IMR-90 (cell line): ENCODE measurements at regions not wholly inside any gene's neighbourhood (a gene's known extent, or its start where the extent isn't known, plus 50 kb on each side); places are given as distances from the start of the nearest gene placed in this dataset.

Source experiments
- ATAC-seq: fragments of 200-7000 bp; cut with Tn5 transposase; 2 replicates; pipeline ENCODE4 v1.9.1; 2020; ENCODE audit warnings: low read depth, mild to moderate bottlenecking, moderate library complexity
- BruUV-seq: library from RNA; stranded (reverse); fragments of 400-500 nt; replicated peaks from 2 replicates; lab custom pipeline; 2021; lab: Mats Ljungman, UMichigan
- CTCF ChIA-PET: fragments of 300-600 bp; formaldehyde crosslinking; extraction: SDS; loops from one replicate; lab custom pipeline; 2021; ENCODE audit warnings: antibody characterized with exemption; lab: Yijun Ruan, JAX
- POLR2A ChIA-PET: fragments of 300-600 bp; sonication (Branson Sonifier 250); formaldehyde crosslinking; loops from one replicate; lab custom pipeline; 2022; ENCODE audit warnings: antibody characterized with exemption; ENCODE audit not compliant: unreplicated experiment; lab: Charles Lee
- DNase-seq: peaks from one replicate; pipeline ENCODE4 v3.0.0; 2013
- H2AFZ ChIP-seq: replicated peaks from 2 replicates; pipeline ENCODE3; 2013; ENCODE audit warnings: low read length, mild to moderate bottlenecking; ENCODE audit not compliant: poor library complexity
- H2AK5ac ChIP-seq: 2 replicates; pipeline ENCODE4 v1.6.1; 2013; ENCODE audit warnings: low read depth, low read length, inconsistent platforms
- H2AK9ac ChIP-seq: replicated peaks from 2 replicates; pipeline ENCODE3; 2013; ENCODE audit warnings: mild to moderate bottlenecking, low read depth, low read length, moderate library complexity; ENCODE audit not compliant: poor library complexity
- H2BK120ac ChIP-seq: 2 replicates; pipeline ENCODE4 v1.6.1; 2013; ENCODE audit warnings: low read depth, low read length, inconsistent platforms
- H2BK15ac ChIP-seq: 3 replicates; pipeline ENCODE4 v1.6.1; 2013; ENCODE audit warnings: low read depth, low read length, inconsistent platforms
- H2BK20ac ChIP-seq: 2 replicates; pipeline ENCODE4 v1.6.1; 2013; ENCODE audit warnings: low read depth, mild to moderate bottlenecking, inconsistent platforms, low read length, moderate library complexity
- H2BK5ac ChIP-seq: 2 replicates; pipeline ENCODE4 v1.6.1; 2013; ENCODE audit warnings: mild to moderate bottlenecking, low read depth, low read length, inconsistent platforms; ENCODE audit not compliant: poor library complexity, severe bottlenecking
- H3K14ac ChIP-seq: replicated peaks from 2 replicates; pipeline ENCODE4 v1.6.1; 2013; ENCODE audit warnings: low read depth, low read length, inconsistent platforms
- H3K18ac ChIP-seq: 2 replicates; pipeline ENCODE4 v1.6.1; 2013; ENCODE audit warnings: low read depth, low read length, control low read depth
- H3K23ac ChIP-seq: 2 replicates; pipeline ENCODE4 v1.6.1; 2013; ENCODE audit warnings: low read depth, low read length, inconsistent platforms
- H3K27ac ChIP-seq: 2 replicates; pipeline ENCODE4 v1.5.1; 2013; ENCODE audit warnings: mild to moderate bottlenecking, control low read depth, low read length; ENCODE audit not compliant: insufficient read depth
- H3K27me3 ChIP-seq: 2 replicates; pipeline ENCODE4 v1.6.1; 2013; ENCODE audit warnings: low read length; ENCODE audit not compliant: control insufficient read depth, insufficient read depth
- H3K36me3 ChIP-seq: 2 replicates; pipeline ENCODE4 v1.6.1; 2013; ENCODE audit warnings: low read length, mixed read lengths; ENCODE audit not compliant: control insufficient read depth, insufficient read depth
- H3K4ac ChIP-seq: 2 replicates; pipeline ENCODE4 v1.6.1; 2013; ENCODE audit warnings: low read depth, low read length, inconsistent platforms
- H3K4me1 ChIP-seq: 2 replicates; pipeline ENCODE4 v1.6.1; 2013; ENCODE audit warnings: low read length, mixed read lengths; ENCODE audit not compliant: control insufficient read depth, insufficient read depth
- H3K4me2 ChIP-seq: 2 replicates; pipeline ENCODE4 v1.6.1; 2013; ENCODE audit warnings: low read depth, mild to moderate bottlenecking, control low read depth, low read length, moderate library complexity
- H3K4me3 ChIP-seq: 2 replicates; pipeline ENCODE4 v1.5.1; 2013; ENCODE audit warnings: low read depth, mild to moderate bottlenecking, control low read depth, low read length, moderate library complexity; ENCODE audit not compliant: insufficient read depth
- H3K56ac ChIP-seq: 2 replicates; pipeline ENCODE4 v1.6.1; 2013; ENCODE audit warnings: low read length, inconsistent platforms; ENCODE audit not compliant: insufficient read depth; ENCODE audit errors: extremely low read depth
- H3K79me1 ChIP-seq, 2 experiments: 2 replicates each; pipeline ENCODE4 v1.6.1; 2013; ENCODE audit warnings: low read length in 2 of 2, inconsistent platforms in 1 of 2, low read depth in 1 of 2
- H3K9ac ChIP-seq: 2 replicates; pipeline ENCODE4 v1.6.1; 2013; ENCODE audit warnings: low read depth, low read length, control low read depth
- H3K9me1 ChIP-seq: 2 replicates; pipeline ENCODE4 v1.6.1; 2013; ENCODE audit warnings: low read length, inconsistent platforms; ENCODE audit not compliant: insufficient read depth
- H3K9me3 ChIP-seq: 2 replicates; pipeline ENCODE4 v1.6.1; 2013; ENCODE audit warnings: low read length; ENCODE audit not compliant: control insufficient read depth, insufficient read depth
- H4K20me1 ChIP-seq: 2 replicates; pipeline ENCODE4 v1.6.1; 2013; ENCODE audit warnings: low read length, inconsistent platforms; ENCODE audit not compliant: insufficient read depth
- H4K5ac ChIP-seq: 2 replicates; pipeline ENCODE4 v1.6.1; 2013; ENCODE audit warnings: mild to moderate bottlenecking, low read depth, low read length, control low read depth
- H4K8ac ChIP-seq, 2 experiments: 2 replicates each; pipeline ENCODE4 v1.6.1; 2013; ENCODE audit warnings: low read depth in 2 of 2, low read length in 2 of 2, control low read depth in 1 of 2, inconsistent platforms in 1 of 2
- H4K91ac ChIP-seq: 2 replicates; pipeline ENCODE4 v1.6.1; 2013; ENCODE audit warnings: low read depth, low read length, inconsistent platforms; ENCODE audit not compliant: insufficient read depth
- BHLHE40 ChIP-seq: fragments of 150-350 bp; IDR thresholded peaks from 2 replicates; pipeline ENCODE4 v1.6.1; 2016; ENCODE audit warnings: mild to moderate bottlenecking, low read depth, low read length
- CEBPB ChIP-seq: IDR thresholded peaks from 2 replicates; pipeline ENCODE4 v1.6.1; 2012; ENCODE audit warnings: low read depth, low read length, improper control_type of control experiment
- CHD1 ChIP-seq: IDR thresholded peaks from 2 replicates; pipeline ENCODE4 v1.6.1; 2012; ENCODE audit warnings: low read depth, low read length, improper control_type of control experiment
- CTCF ChIP-seq: conservative IDR thresholded peaks from 2 replicates; pipeline ENCODE4 v1.5.1; 2012; ENCODE audit warnings: mild to moderate bottlenecking, low read depth, low read length, improper control_type of control experiment
- ELK1 ChIP-seq: fragments of 150-350 bp; IDR thresholded peaks from 2 replicates; pipeline ENCODE4 v1.6.1; 2016; ENCODE audit warnings: low read depth, mild to moderate bottlenecking, low read length, moderate library complexity, borderline replicate concordance
- FOS ChIP-seq: fragments of 150-350 bp; IDR thresholded peaks from 2 replicates; pipeline ENCODE4 v1.6.1; 2016; ENCODE audit warnings: low read depth, low read length
- MAFK ChIP-seq: IDR thresholded peaks from 2 replicates; pipeline ENCODE4 v1.6.1; 2012; ENCODE audit warnings: low read depth, low read length, improper control_type of control experiment
- MAZ ChIP-seq: IDR thresholded peaks from 2 replicates; pipeline ENCODE4 v1.6.1; 2012; ENCODE audit warnings: low read depth, mild to moderate bottlenecking, low read length, improper control_type of control experiment, moderate library complexity, borderline replicate concordance
- MXI1 ChIP-seq: IDR thresholded peaks from 2 replicates; pipeline ENCODE4 v1.6.1; 2012; ENCODE audit warnings: low read depth, mild to moderate bottlenecking, low read length, moderate library complexity, borderline replicate concordance
- NFE2L2 ChIP-seq: fragments of 150-350 bp; IDR thresholded peaks from 2 replicates; pipeline ENCODE4 v1.6.1; 2016; ENCODE audit warnings: low read depth, mild to moderate bottlenecking, low read length
- POLR2A ChIP-seq: IDR thresholded peaks from 2 replicates; pipeline ENCODE4 v1.6.1; 2012; ENCODE audit warnings: mild to moderate bottlenecking, low read depth, low read length
- RAD21 ChIP-seq: IDR thresholded peaks from 2 replicates; pipeline ENCODE4 v1.6.1; 2012; ENCODE audit warnings: low read length, improper control_type of control experiment
- RCOR1 ChIP-seq: IDR thresholded peaks from 2 replicates; pipeline ENCODE4 v1.6.1; 2012; ENCODE audit warnings: mild to moderate bottlenecking, low read length, improper control_type of control experiment; ENCODE audit not compliant: insufficient replicate concordance
- RFX5 ChIP-seq: IDR thresholded peaks from 2 replicates; pipeline ENCODE4 v1.8.0; 2012; ENCODE audit warnings: low read depth, mild to moderate bottlenecking, low read length, moderate library complexity
- SMC3 ChIP-seq: fragments of 150-350 bp; IDR thresholded peaks from 2 replicates; pipeline ENCODE4 v1.6.1; 2016; ENCODE audit warnings: low read depth, mild to moderate bottlenecking, antibody characterized with exemption, low read length, moderate library complexity
- USF2 ChIP-seq: fragments of 150-350 bp; IDR thresholded peaks from 2 replicates; pipeline ENCODE4 v1.6.1; 2017; ENCODE audit warnings: mild to moderate bottlenecking, antibody characterized with exemption, low read length, low read depth
- WGBS, 2 experiments: methylation state at CpG; one replicate each; pipeline versions ENCODE4 v1.1.5 to v1.1.7; 2013; ENCODE audit warnings: missing lambda C conversion rate in 2 of 2; ENCODE audit not compliant: insufficient read length in 1 of 2; ENCODE audit errors: extremely low coverage in 2 of 2; 5-methylcytosine and 5-hydroxymethylcytosine counted together
- dilution Hi-C: fragments of 300-500 bp; cut with HindIII; formaldehyde crosslinking; loops from one replicate; pipeline ENCODE4 v1.14.3; 2018; ENCODE audit warnings: low sequenced_read_pairs; ENCODE audit not compliant: unreplicated experiment
- in situ Hi-C: fragments of 300-500 bp; cut with MboI; formaldehyde crosslinking; loops from 3 replicates; pipeline ENCODE4 v1.14.3; 2019; ENCODE audit warnings: low sequenced_read_pairs, inconsistent platforms, mixed read lengths
- intact Hi-C: fragments of 100-400 bp; cut with micrococcal nuclease; formaldehyde crosslinking; loops from 2 replicates; pipeline ENCODE4 v1.10.0; 2022

GRCh38 chr13:56864451-56864850, 276.3 kb upstream of the PRR20A start:
- no peak overlapping the region for H4K5ac ChIP-seq
- H4K20me1 ChIP-seq, result no peaks in the 10 kb centered on the region
- no peak overlapping the region for H3K4me2 ChIP-seq
- no peak overlapping the region for H3K4ac ChIP-seq
- POLR2A ChIA-PET, result no interaction called here
- BruUV-seq, result no TSS peak
- H3K4me1 ChIP-seq, result no peaks in the 10 kb centered on the region
- no peak overlapping the region for H2BK120ac ChIP-seq
- CTCF ChIA-PET, result no interaction called here
- no peak overlapping the region for H2AFZ ChIP-seq
- H3K27me3 ChIP-seq, result no peaks in the 10 kb centered on the region
- H3K36me3 ChIP-seq, result no peaks in the 10 kb centered on the region
- peaks cover 3% of the 10 kb centered on the region; the same call in 1 of the 2 replicates for H3K9me3 ChIP-seq
- TF ChIP-seq RAD21 (no peak), USF2 (no peak), NFE2L2 (no peak), MXI1 (no peak), CEBPB (no peak), ELK1 (no peak), MAFK (no peak), POLR2A (no peak), FOS (no peak), CTCF (no peak), CHD1 (no peak), RCOR1 (no peak), SMC3 (no peak), RFX5 (no peak), MAZ (no peak), BHLHE40 (no peak)
- no peak overlapping the region for H2AK5ac ChIP-seq
- no peak overlapping the region for H3K4me3 ChIP-seq
- no peak overlapping the region for H3K56ac ChIP-seq
- intact Hi-C loops (no loop called here), dilution Hi-C loops (no loop called here), in situ Hi-C loops (no loop called here)
- H3K18ac ChIP-seq, result no peak overlapping the region
- no peak overlapping the region for H4K8ac ChIP-seq
- no CpG with 5 or more reads among the region's 2 CpGs for WGBS, 2 experiments
- ATAC-seq (no peak), DNase-seq (no peak)
- H2BK5ac ChIP-seq, result no peak overlapping the region
- H3K23ac ChIP-seq, result no peak overlapping the region
- no peaks in the 10 kb centered on the region for H3K79me1 ChIP-seq
- H3K9ac ChIP-seq, result no peak overlapping the region
- no peak overlapping the region for H2BK15ac ChIP-seq
- H4K91ac ChIP-seq, result no peak overlapping the region
- H2AK9ac ChIP-seq, result no peak overlapping the region
- no peak overlapping the region for H2BK20ac ChIP-seq
- no peak overlapping the region for H3K27ac ChIP-seq
- H3K9me1 ChIP-seq, result no peaks in the 10 kb centered on the region
- no peak overlapping the region for H3K14ac ChIP-seq
